ENCODE measurements at regions not wholly inside any gene's neighbourhood (a gene's known extent, or its start where the extent isn't known, plus 50 kb on each side); places are given as distances from the start of the nearest gene placed in this dataset.

DNA sequence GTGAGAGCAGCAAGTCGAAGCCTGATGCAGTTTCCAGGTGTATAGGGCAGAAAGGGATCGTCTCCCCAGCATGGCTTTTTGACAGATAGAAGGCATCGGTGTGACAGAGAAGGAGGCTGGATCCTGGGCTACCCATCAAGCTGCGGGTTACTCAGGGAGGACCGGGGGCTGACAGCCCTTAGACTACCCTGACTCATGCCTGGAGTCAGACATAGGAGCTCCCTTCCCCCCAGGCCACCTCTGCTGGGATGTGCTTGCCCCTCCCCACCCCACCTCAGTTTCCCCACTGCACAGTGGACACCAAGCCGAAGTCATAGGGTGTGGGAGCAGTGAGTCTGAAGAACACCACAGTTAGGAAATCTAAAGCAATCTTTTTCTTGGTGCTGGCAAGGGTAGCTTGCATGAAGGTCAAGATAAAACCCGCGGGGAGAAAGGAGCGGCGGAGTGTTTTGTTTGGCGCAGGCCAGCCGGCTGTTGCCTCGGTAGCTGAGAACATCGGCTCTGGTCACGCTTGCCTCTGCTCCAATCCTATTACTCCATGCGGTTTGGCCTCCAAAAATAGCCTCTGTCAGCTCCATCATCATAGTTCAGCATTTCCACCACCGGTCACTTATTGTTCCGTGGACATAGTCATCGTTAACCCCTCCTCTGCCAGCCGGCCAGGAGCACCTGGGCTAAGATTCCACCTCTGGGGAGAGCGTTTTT lies 169.2 kb upstream of the GLI2 start:
- H4K20me1 ChIP-seq (ENCODE audit: control insufficient read depth, insufficient read depth, insufficient read length), result no peaks in the 10 kb centered on the region
- no peaks in the 10 kb centered on the region for H3K36me3 Mint-ChIP-seq (ENCODE audit: insufficient read depth in 1 of 3, low read depth in 3 of 3)
- peaks cover 7 to 23% of the 10 kb centered on the region in 2 experiments for H3K4me1 Mint-ChIP-seq
- peaks cover 86% of the 10 kb centered on the region for H3K27me3 Mint-ChIP-seq (ENCODE audit: low read depth)
- H3K23me2 ChIP-seq (ENCODE audit: insufficient read length, low read depth, low read length, poor library complexity, severe bottlenecking), result peaks cover 3% of the 10 kb centered on the region
- H4K8ac ChIP-seq (replicated peaks; ENCODE audit: insufficient read length, low read depth, low read length), result no peak overlapping the region
- no peak overlapping the region for H3K4me2 ChIP-seq (ENCODE audit: insufficient read depth, insufficient read length, low read length)
- H3K14ac ChIP-seq (ENCODE audit: insufficient read depth, low read length), result no peak overlapping the region; the same call in 1 of the 2 replicates
- no peak overlapping the region for H3K18ac ChIP-seq (ENCODE audit: insufficient read length, low read depth, low read length)
- DNase-seq, result no peak
- H3K9me3 Mint-ChIP-seq, result no peaks in the 10 kb centered on the region; a peak in 1 of 5 replicates
- no peak overlapping the region for H2BK120ac ChIP-seq (ENCODE audit: low read depth, low read length, poor library complexity, severe bottlenecking)
- H3K27ac ChIP-seq (ENCODE audit: insufficient read length, low read depth, low read length), result no peak overlapping the region
- no peak overlapping the region for H3K23ac ChIP-seq (ENCODE audit: insufficient read length, low read depth, low read length)
- H3K4me3 Mint-ChIP-seq, result no peak overlapping the region
- no peak overlapping the region for H4K5ac ChIP-seq (ENCODE audit: insufficient read length, low read depth, low read length)
- no peaks in the 10 kb centered on the region for H3K79me2 ChIP-seq (ENCODE audit: insufficient read depth, low read length)
- H2BK20ac ChIP-seq (ENCODE audit: low read depth, low read length, poor library complexity, severe bottlenecking), result no peak overlapping the region
- no peak overlapping the region for H4K91ac ChIP-seq (ENCODE audit: insufficient read length, low read depth, low read length)
- no peak overlapping the region for H2BK12ac ChIP-seq (ENCODE audit: insufficient read length, low read depth, low read length)
- H3K27ac Mint-ChIP-seq, result no peak overlapping the region
- no peaks in the 10 kb centered on the region for H3K9me3 ChIP-seq (ENCODE audit: control insufficient read depth, low read depth, low read length)
- no peak overlapping the region for H3K4ac ChIP-seq (ENCODE audit: low read depth, low read length)
- H3T11ph ChIP-seq (ENCODE audit: low read length), result no peak overlapping the region
- H2AFZ ChIP-seq (ENCODE audit: low read length), result no peak overlapping the region
- H2BK5ac ChIP-seq (ENCODE audit: insufficient read length, low read length), result no peak overlapping the region
- no peak overlapping the region for H2BK15ac ChIP-seq (ENCODE audit: low read depth, low read length)
- H2AK5ac ChIP-seq (ENCODE audit: insufficient read length, low read length), result no peak overlapping the region
- no peak overlapping the region for H3K9ac ChIP-seq (ENCODE audit: extremely low read depth, insufficient read length, low read length)
- WGBS (ENCODE audit: extremely low coverage, insufficient read length, low lambda C conversion rate), result no CpG with 5 or more reads among the region's 21 CpGs
- no peaks in the 10 kb centered on the region for H3K4me1 ChIP-seq (ENCODE audit: insufficient read depth, low read length)
- H3K79me1 ChIP-seq (ENCODE audit: insufficient read depth, low read depth, low read length, poor library complexity, severe bottlenecking), result no peaks in the 10 kb centered on the region
- H3K27me3 ChIP-seq (ENCODE audit: insufficient read depth, low read length), result no peaks in the 10 kb centered on the region
- TF ChIP-seq, protein P1, sequence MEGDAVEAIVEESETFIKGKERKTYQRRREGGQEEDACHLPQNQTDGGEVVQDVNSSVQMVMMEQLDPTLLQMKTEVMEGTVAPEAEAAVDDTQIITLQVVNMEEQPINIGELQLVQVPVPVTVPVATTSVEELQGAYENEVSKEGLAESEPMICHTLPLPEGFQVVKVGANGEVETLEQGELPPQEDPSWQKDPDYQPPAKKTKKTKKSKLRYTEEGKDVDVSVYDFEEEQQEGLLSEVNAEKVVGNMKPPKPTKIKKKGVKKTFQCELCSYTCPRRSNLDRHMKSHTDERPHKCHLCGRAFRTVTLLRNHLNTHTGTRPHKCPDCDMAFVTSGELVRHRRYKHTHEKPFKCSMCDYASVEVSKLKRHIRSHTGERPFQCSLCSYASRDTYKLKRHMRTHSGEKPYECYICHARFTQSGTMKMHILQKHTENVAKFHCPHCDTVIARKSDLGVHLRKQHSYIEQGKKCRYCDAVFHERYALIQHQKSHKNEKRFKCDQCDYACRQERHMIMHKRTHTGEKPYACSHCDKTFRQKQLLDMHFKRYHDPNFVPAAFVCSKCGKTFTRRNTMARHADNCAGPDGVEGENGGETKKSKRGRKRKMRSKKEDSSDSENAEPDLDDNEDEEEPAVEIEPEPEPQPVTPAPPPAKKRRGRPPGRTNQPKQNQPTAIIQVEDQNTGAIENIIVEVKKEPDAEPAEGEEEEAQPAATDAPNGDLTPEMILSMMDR (conservative IDR thresholded peaks at IDR 0.05), result no peak
- no peak overlapping the region for H3K56ac ChIP-seq (ENCODE audit: insufficient read length, low read depth, low read length)

Measured in H9 (cell line).